ENCODE measurements at regions not wholly inside any gene's neighbourhood (a gene's known extent, or its start where the extent isn't known, plus 50 kb on each side); places are given as distances from the start of the nearest gene placed in this dataset.

DNA sequence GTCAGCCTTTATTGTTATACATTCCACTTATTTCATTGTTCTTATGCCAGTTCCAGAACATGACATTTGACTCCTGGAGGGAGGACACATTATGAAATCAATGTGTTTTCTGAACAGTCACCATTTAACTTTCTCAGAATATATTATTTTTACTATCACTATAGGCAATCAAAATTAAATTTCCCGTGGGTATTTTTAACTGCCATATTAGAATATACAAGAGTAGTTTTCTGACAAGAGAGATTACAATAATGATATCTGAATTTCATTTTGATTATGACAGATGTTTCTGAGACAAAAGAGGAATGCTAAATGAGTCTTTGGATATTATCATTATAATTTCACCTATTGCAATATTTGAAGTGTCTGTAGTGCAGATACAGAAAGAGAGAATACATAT, 64.4 kb upstream of the FSIP2 start:
- Histone ChIP-seq H3K9me3 (replicated peaks; ENCODE audit: control insufficient read depth, insufficient read depth, low read length) (no peaks in the 10 kb centered on the region), H3K4me2 (ENCODE audit: insufficient read depth, low read length) (no peak overlapping the region), H3K9me1 (replicated peaks; ENCODE audit: control insufficient read depth, extremely low read depth, insufficient read depth, low read length) (no peaks in the 10 kb centered on the region), H3K27ac (ENCODE audit: insufficient read depth, low read depth, low read length) (no peak overlapping the region), H3K4me1 (ENCODE audit: control insufficient read depth, extremely low read depth, insufficient read depth, low read length) (no peaks in the 10 kb centered on the region), H4K20me1 (replicated peaks; ENCODE audit: control insufficient read depth, extremely low read depth, insufficient read depth, low read length) (no peaks in the 10 kb centered on the region), H3K27me3 (ENCODE audit: control insufficient read depth in 2 of 2, insufficient read depth in 2 of 2, low read length in 2 of 2) (no peaks in the 10 kb centered on the region), H3K9ac (replicated peaks; ENCODE audit: extremely low read depth, insufficient read depth, low read length) (no peak overlapping the region), H3K36me3 (ENCODE audit: control insufficient read depth in 2 of 2, extremely low read depth in 1 of 2, insufficient read depth in 2 of 2, low read length in 2 of 2) (no peaks in the 10 kb centered on the region), H3K4me3 (replicated peaks in 1 of 3; ENCODE audit: insufficient read depth in 1 of 3, low read depth in 1 of 3, low read length in 3 of 3) (no peak overlapping the region), H2AFZ (ENCODE audit: low read depth, low read length) (no peak overlapping the region), H3K79me2 (ENCODE audit: control insufficient read depth, insufficient read depth, low read length) (no peaks in the 10 kb centered on the region)
- BruUV-seq (replicated peaks), result no TSS peak
- ChIA-PET CTCF (no interaction called here), POLR2A (no interaction called here)
- TF ChIP-seq EZH2 (IDR thresholded peaks at IDR 0.05; ENCODE audit: borderline replicate concordance, low read depth, low read length, severe bottlenecking), result no peak
- no peak for TF ChIP-seq FOS (IDR thresholded peaks at IDR 0.05; ENCODE audit: borderline replicate concordance, insufficient read depth, low read length)
- no peak for TF ChIP-seq POLR2AphosphoS5 (IDR thresholded peaks at IDR 0.05; ENCODE audit: insufficient read depth, low read depth, low read length)
- TF ChIP-seq POLR2A (IDR thresholded peaks at IDR 0.05; ENCODE audit: low read depth, low read length), result no peak
- no peak for TF ChIP-seq GATA2 (IDR thresholded peaks at IDR 0.05; ENCODE audit: insufficient read depth, insufficient read length, low read depth, low read length)
- TF ChIP-seq, protein P1, sequence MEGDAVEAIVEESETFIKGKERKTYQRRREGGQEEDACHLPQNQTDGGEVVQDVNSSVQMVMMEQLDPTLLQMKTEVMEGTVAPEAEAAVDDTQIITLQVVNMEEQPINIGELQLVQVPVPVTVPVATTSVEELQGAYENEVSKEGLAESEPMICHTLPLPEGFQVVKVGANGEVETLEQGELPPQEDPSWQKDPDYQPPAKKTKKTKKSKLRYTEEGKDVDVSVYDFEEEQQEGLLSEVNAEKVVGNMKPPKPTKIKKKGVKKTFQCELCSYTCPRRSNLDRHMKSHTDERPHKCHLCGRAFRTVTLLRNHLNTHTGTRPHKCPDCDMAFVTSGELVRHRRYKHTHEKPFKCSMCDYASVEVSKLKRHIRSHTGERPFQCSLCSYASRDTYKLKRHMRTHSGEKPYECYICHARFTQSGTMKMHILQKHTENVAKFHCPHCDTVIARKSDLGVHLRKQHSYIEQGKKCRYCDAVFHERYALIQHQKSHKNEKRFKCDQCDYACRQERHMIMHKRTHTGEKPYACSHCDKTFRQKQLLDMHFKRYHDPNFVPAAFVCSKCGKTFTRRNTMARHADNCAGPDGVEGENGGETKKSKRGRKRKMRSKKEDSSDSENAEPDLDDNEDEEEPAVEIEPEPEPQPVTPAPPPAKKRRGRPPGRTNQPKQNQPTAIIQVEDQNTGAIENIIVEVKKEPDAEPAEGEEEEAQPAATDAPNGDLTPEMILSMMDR (IDR thresholded peaks at IDR 0.05; ENCODE audit: extremely low read depth in 1 of 2, insufficient read depth in 1 of 2, low read depth in 1 of 2, low read length in 2 of 2), result no peak
- TF ChIP-seq MYC (IDR thresholded peaks at IDR 0.05; ENCODE audit: low read depth, low read length), result no peak
- TF ChIP-seq, protein P2, sequence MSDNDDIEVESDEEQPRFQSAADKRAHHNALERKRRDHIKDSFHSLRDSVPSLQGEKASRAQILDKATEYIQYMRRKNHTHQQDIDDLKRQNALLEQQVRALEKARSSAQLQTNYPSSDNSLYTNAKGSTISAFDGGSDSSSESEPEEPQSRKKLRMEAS (IDR thresholded peaks at IDR 0.05; ENCODE audit: insufficient read depth, insufficient read length), result no peak
- TF ChIP-seq JUN (IDR thresholded peaks at IDR 0.05; ENCODE audit: borderline replicate concordance, insufficient read depth, insufficient read length, low read depth), result no peak
- DNase-seq (ENCODE audit: low read depth, low spot score) (no peak), FAIRE-seq (no peak)
- dilution Hi-C loops (cut with MboI; ENCODE audit: extremely low pct_ligation_motif_present, low sequenced_read_pairs), result no loop called here
- intact Hi-C loops (cut with micrococcal nuclease), result no loop called here

Data from endothelial cell of umbilical vein (primary cell).